ENCODE measurements at regions not wholly inside any gene's neighbourhood (a gene's known extent, or its start where the extent isn't known, plus 50 kb on each side); places are given as distances from the start of the nearest gene placed in this dataset.

DNA sequence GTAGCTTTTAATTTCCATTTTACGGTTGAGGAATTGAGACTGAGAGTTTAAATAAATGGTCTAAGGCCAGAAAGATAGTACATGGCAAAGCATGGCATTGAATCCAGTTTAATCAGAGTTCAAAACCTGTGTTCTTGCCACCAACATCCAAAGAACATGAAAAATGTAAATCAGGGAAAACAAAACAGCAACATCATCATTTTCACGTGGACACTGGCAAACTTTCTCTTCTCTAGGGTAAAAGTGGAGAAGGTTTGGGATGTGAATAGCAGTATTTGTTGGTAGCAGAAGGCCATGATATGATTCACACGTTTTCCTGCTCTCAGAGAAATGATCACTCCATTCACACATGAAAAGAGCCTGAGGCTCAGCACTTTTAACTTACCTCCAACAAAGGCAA is 357.7 kb downstream of the UQCRFS1 start:
- TF ChIP-seq, protein P1, sequence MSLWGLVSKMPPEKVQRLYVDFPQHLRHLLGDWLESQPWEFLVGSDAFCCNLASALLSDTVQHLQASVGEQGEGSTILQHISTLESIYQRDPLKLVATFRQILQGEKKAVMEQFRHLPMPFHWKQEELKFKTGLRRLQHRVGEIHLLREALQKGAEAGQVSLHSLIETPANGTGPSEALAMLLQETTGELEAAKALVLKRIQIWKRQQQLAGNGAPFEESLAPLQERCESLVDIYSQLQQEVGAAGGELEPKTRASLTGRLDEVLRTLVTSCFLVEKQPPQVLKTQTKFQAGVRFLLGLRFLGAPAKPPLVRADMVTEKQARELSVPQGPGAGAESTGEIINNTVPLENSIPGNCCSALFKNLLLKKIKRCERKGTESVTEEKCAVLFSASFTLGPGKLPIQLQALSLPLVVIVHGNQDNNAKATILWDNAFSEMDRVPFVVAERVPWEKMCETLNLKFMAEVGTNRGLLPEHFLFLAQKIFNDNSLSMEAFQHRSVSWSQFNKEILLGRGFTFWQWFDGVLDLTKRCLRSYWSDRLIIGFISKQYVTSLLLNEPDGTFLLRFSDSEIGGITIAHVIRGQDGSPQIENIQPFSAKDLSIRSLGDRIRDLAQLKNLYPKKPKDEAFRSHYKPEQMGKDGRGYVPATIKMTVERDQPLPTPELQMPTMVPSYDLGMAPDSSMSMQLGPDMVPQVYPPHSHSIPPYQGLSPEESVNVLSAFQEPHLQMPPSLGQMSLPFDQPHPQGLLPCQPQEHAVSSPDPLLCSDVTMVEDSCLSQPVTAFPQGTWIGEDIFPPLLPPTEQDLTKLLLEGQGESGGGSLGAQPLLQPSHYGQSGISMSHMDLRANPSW (CRISPR knock-in tag; conservative IDR thresholded peaks at IDR 0.05; ENCODE audit: low read depth): no peak
- TF ChIP-seq CREM (CRISPR knock-in tag; IDR thresholded peaks at IDR 0.05): no peak
- TF ChIP-seq, protein P2, sequence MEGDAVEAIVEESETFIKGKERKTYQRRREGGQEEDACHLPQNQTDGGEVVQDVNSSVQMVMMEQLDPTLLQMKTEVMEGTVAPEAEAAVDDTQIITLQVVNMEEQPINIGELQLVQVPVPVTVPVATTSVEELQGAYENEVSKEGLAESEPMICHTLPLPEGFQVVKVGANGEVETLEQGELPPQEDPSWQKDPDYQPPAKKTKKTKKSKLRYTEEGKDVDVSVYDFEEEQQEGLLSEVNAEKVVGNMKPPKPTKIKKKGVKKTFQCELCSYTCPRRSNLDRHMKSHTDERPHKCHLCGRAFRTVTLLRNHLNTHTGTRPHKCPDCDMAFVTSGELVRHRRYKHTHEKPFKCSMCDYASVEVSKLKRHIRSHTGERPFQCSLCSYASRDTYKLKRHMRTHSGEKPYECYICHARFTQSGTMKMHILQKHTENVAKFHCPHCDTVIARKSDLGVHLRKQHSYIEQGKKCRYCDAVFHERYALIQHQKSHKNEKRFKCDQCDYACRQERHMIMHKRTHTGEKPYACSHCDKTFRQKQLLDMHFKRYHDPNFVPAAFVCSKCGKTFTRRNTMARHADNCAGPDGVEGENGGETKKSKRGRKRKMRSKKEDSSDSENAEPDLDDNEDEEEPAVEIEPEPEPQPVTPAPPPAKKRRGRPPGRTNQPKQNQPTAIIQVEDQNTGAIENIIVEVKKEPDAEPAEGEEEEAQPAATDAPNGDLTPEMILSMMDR (IDR thresholded peaks at IDR 0.05): no peak
- TF ChIP-seq ZNF121 (CRISPR knock-in tag; IDR thresholded peaks at IDR 0.05): no peak
- TF ChIP-seq, protein P3, sequence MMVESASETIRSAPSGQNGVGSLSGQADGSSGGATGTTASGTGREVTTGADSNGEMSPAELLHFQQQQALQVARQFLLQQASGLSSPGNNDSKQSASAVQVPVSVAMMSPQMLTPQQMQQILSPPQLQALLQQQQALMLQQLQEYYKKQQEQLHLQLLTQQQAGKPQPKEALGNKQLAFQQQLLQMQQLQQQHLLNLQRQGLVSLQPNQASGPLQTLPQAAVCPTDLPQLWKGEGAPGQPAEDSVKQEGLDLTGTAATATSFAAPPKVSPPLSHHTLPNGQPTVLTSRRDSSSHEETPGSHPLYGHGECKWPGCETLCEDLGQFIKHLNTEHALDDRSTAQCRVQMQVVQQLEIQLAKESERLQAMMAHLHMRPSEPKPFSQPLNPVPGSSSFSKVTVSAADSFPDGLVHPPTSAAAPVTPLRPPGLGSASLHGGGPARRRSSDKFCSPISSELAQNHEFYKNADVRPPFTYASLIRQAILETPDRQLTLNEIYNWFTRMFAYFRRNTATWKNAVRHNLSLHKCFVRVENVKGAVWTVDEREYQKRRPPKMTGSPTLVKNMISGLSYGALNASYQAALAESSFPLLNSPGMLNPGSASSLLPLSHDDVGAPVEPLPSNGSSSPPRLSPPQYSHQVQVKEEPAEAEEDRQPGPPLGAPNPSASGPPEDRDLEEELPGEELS (CRISPR knock-in tag; IDR thresholded peaks at IDR 0.05): no peak
- TF ChIP-seq, protein P4, sequence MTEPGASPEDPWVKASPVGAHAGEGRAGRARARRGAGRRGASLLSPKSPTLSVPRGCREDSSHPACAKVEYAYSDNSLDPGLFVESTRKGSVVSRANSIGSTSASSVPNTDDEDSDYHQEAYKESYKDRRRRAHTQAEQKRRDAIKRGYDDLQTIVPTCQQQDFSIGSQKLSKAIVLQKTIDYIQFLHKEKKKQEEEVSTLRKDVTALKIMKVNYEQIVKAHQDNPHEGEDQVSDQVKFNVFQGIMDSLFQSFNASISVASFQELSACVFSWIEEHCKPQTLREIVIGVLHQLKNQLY (CRISPR knock-in tag; IDR thresholded peaks at IDR 0.05): no peak
- no peak for TF ChIP-seq ZNF263 (CRISPR knock-in tag; IDR thresholded peaks at IDR 0.05; ENCODE audit: low read depth)
- no peak for TF ChIP-seq ZNF219 (CRISPR knock-in tag; IDR thresholded peaks at IDR 0.05; ENCODE audit: borderline replicate concordance)
- TF ChIP-seq IRF2 (CRISPR knock-in tag; IDR thresholded peaks at IDR 0.05; ENCODE audit: borderline replicate concordance, low read depth): no peak
- TF ChIP-seq, protein P5, sequence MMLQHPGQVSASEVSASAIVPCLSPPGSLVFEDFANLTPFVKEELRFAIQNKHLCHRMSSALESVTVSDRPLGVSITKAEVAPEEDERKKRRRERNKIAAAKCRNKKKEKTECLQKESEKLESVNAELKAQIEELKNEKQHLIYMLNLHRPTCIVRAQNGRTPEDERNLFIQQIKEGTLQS (CRISPR knock-in tag; conservative IDR thresholded peaks at IDR 0.05): no peak
- TF ChIP-seq CREB1 (CRISPR knock-in tag; IDR thresholded peaks at IDR 0.05): no peak
- no peak for TF ChIP-seq TP53 (CRISPR knock-in tag; IDR thresholded peaks at IDR 0.05)

Data from WTC11 (cell line).